H1 (cell line): ENCODE measurements at regions not wholly inside any gene's neighbourhood (a gene's known extent, or its start where the extent isn't known, plus 50 kb on each side); places are given as distances from the start of the nearest gene placed in this dataset.

Source experiments
- SIN3A ChIP-seq, 2 experiments: IDR thresholded peaks in 1 of 2; conservative IDR thresholded peaks in 1 of 2; 2 replicates each; pipeline ENCODE4 v1.6.1; 2011 to 2012; ENCODE audit warnings: low read length in 2 of 2, improper control_type of control experiment in 1 of 2, low read depth in 1 of 2, mild to moderate bottlenecking in 1 of 2
- TF ChIP-seq, protein P1 (sequence below): fragments of 300-600 bp; sonication (generic); IDR thresholded peaks from 2 replicates; pipeline ENCODE4 v1.7.1; 2012; ENCODE audit warnings: low read length, moderate library complexity, mild to moderate bottlenecking, inconsistent platforms; ENCODE audit not compliant: insufficient replicate concordance
- TF ChIP-seq, protein P2 (sequence below): IDR thresholded peaks from 2 replicates; pipeline ENCODE4 v1.6.1; 2011; ENCODE audit warnings: low read length, improper control_type of control experiment

GRCh38 chr20:9940329-9940728, 94.5 kb upstream of the ANKEF1 start (continued):
- TF ChIP-seq, protein P1, sequence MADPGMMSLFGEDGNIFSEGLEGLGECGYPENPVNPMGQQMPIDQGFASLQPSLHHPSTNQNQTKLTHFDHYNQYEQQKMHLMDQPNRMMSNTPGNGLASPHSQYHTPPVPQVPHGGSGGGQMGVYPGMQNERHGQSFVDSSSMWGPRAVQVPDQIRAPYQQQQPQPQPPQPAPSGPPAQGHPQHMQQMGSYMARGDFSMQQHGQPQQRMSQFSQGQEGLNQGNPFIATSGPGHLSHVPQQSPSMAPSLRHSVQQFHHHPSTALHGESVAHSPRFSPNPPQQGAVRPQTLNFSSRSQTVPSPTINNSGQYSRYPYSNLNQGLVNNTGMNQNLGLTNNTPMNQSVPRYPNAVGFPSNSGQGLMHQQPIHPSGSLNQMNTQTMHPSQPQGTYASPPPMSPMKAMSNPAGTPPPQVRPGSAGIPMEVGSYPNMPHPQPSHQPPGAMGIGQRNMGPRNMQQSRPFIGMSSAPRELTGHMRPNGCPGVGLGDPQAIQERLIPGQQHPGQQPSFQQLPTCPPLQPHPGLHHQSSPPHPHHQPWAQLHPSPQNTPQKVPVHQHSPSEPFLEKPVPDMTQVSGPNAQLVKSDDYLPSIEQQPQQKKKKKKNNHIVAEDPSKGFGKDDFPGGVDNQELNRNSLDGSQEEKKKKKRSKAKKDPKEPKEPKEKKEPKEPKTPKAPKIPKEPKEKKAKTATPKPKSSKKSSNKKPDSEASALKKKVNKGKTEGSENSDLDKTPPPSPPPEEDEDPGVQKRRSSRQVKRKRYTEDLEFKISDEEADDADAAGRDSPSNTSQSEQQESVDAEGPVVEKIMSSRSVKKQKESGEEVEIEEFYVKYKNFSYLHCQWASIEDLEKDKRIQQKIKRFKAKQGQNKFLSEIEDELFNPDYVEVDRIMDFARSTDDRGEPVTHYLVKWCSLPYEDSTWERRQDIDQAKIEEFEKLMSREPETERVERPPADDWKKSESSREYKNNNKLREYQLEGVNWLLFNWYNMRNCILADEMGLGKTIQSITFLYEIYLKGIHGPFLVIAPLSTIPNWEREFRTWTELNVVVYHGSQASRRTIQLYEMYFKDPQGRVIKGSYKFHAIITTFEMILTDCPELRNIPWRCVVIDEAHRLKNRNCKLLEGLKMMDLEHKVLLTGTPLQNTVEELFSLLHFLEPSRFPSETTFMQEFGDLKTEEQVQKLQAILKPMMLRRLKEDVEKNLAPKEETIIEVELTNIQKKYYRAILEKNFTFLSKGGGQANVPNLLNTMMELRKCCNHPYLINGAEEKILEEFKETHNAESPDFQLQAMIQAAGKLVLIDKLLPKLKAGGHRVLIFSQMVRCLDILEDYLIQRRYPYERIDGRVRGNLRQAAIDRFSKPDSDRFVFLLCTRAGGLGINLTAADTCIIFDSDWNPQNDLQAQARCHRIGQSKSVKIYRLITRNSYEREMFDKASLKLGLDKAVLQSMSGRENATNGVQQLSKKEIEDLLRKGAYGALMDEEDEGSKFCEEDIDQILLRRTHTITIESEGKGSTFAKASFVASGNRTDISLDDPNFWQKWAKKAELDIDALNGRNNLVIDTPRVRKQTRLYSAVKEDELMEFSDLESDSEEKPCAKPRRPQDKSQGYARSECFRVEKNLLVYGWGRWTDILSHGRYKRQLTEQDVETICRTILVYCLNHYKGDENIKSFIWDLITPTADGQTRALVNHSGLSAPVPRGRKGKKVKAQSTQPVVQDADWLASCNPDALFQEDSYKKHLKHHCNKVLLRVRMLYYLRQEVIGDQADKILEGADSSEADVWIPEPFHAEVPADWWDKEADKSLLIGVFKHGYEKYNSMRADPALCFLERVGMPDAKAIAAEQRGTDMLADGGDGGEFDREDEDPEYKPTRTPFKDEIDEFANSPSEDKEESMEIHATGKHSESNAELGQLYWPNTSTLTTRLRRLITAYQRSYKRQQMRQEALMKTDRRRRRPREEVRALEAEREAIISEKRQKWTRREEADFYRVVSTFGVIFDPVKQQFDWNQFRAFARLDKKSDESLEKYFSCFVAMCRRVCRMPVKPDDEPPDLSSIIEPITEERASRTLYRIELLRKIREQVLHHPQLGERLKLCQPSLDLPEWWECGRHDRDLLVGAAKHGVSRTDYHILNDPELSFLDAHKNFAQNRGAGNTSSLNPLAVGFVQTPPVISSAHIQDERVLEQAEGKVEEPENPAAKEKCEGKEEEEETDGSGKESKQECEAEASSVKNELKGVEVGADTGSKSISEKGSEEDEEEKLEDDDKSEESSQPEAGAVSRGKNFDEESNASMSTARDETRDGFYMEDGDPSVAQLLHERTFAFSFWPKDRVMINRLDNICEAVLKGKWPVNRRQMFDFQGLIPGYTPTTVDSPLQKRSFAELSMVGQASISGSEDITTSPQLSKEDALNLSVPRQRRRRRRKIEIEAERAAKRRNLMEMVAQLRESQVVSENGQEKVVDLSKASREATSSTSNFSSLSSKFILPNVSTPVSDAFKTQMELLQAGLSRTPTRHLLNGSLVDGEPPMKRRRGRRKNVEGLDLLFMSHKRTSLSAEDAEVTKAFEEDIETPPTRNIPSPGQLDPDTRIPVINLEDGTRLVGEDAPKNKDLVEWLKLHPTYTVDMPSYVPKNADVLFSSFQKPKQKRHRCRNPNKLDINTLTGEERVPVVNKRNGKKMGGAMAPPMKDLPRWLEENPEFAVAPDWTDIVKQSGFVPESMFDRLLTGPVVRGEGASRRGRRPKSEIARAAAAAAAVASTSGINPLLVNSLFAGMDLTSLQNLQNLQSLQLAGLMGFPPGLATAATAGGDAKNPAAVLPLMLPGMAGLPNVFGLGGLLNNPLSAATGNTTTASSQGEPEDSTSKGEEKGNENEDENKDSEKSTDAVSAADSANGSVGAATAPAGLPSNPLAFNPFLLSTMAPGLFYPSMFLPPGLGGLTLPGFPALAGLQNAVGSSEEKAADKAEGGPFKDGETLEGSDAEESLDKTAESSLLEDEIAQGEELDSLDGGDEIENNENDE: no peak
- TF ChIP-seq, protein P2, sequence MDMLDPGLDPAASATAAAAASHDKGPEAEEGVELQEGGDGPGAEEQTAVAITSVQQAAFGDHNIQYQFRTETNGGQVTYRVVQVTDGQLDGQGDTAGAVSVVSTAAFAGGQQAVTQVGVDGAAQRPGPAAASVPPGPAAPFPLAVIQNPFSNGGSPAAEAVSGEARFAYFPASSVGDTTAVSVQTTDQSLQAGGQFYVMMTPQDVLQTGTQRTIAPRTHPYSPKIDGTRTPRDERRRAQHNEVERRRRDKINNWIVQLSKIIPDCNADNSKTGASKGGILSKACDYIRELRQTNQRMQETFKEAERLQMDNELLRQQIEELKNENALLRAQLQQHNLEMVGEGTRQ: no peak
- TF ChIP-seq SIN3A (conservative IDR thresholded peaks at IDR 0.05 in 1 of 2, IDR thresholded peaks at IDR 0.05 in 1 of 2; ENCODE audit: low read depth in 1 of 2, low read length in 2 of 2): no peak
